RPMI8226 (cell line): ENCODE measurements at regions not wholly inside any gene's neighbourhood (a gene's known extent, or its start where the extent isn't known, plus 50 kb on each side); places are given as distances from the start of the nearest gene placed in this dataset.

Experiments used
- DNase-seq: peaks from one replicate; pipeline ENCODE4 v3.0.0-alpha.2; 2015

DNA sequence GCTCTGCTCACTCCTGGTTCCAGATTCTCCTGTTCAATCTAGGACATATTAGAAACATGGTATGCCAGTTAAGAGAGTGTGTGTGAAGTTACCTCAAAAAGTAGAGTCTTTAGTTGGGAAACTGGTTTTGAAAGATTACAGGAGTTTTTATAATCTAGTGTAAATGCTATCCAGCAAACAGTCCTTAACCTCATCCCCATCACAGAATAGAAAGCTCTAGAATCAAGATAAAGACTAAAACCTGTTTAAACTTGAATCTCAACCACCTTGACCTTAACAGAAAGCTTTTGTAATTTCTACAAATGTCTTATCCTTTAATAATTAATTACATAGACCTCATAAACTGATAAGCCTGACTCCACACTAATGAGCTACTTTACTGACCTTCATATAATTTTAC lies 1288.7 kb upstream of the SORCS1 start:
- DNase-seq: no peak

GRCh38 chr10:108452533-108452932 lies 1288.0 kb upstream of the SORCS1 start:
- no peak for DNase-seq

DNA sequence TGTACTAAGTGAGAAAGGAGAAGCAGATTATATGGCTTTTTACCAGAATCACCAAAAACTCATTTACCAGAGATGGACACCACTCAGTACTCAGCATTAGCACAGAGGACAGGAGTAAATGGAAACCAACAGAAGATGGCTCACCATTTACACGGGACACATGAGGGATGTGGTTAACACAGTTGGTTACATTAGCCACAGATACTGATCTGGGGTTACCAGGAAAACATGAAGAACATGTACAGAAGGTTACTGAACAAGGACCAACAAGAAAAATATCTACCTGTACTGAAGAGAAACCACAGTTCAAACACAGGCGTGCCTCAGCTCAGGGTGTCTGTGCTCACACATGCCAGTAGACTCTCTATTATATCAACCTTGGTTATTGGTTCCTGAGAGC lies 1285.8 kb upstream of the SORCS1 start:
- no peak for DNase-seq

DNA sequence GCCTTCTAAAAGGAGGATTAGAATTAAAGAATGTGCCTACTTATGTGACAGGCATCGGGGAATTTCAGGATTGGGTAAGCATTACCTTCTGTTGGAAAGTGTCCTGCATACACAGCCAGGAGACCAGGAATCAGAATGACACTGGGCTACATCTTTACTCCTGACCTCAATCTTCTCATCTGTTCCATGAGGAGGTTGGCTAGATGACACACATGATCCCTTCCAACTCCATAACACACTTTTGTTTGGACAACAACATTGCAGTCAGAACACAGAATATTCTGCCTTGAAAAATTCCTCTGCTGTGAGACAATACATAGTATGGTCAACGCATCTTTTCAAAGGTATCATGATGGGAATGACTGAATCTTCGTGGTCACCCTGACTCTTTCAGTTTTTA lies 1281.2 kb upstream of the SORCS1 start:
- no peak for DNase-seq

DNA sequence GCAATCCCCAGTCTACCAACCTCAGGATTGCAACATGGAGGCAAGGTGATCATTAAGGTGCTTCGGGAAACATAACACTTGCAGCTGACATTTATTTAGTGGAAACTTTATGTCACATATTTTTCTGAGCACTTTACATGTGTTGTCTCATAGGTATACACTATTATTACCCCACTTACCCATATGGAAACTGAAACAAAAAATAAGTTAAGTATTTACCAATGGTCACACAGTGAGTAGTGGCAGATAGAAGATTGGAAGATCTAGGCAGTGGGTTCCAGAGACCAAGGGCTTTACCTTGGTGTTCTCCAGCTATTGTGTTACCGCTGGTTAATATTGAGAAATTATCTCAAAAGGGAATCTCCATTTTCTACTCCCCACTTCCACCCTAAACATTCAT lies 1279.1 kb upstream of the SORCS1 start:
- no peak for DNase-seq

- DNase-seq: no peak
Observed at GRCh38 chr10:108439397-108439796, 1274.9 kb upstream of the SORCS1 start.

DNA sequence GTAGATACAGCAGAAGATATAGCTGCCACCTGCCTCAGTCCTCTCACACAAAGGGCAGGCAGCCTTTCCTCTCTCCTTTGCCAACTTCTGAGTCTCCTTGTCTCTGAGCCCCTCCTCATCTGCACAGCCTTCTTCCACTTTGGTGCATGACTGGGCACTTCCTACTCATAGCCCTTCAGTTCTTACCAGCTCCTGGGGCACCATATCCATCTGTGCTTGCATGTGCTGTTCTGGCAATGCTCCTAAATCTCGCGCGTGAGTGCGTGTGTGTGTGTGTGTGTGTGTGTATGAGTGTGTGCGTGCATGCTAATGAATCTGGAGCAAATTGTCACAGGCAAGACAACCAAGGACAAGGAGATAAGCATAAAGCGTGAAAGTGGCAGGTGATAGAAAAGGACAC lies 1271.6 kb upstream of the SORCS1 start:
- DNase-seq: no peak

DNA sequence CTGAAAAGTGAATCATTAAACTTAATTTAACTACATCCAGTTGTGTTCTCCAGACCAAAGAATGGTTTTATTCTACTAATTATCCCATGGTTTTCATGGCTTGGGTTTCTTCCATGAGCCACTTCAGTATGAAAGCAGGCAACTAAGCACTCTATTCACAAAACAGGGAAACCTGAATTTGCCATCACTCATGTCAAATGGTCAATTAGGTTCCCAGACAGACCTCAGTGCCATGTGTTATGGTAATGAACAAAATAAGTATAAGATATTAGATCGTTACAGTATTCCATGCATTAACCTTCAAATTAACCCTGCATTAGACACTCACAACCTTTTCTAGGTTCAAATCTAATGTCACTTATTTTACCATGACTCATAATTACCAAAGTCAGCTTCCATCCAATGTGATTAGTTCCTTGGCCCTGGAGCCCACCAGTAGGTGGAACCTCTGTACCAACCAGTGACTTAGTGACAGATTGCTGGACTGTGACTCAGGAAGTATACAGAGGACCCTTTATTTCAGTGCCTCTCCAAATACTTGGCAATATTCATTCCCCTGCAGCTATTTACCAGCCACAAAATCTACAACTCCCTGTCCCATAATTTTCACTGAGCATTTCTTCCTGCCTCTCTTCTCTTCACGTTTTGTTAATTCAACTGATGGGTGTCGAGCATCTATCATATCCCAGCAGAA lies 1270.2 kb upstream of the SORCS1 start:
- no peak for DNase-seq

DNA sequence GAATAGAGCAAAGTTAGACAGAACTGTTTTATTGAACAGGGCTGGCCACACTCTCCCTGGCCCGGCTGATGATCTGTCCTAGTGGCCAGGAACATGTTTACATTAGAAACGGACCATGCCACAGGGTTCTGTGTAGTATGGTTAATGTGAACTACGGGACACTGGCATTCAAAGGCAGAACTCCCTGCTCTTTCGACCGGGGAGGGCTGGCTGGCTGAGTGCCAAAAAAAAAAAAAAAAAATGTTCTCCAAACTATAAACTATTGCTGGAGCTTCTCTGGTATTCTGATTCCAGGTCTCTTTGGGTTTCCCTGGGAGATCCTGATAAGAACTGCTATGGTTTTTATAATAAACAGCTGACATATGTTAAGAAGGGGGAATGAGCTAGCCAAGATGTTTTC lies 1262.6 kb upstream of the SORCS1 start:
- no peak for DNase-seq

DNA sequence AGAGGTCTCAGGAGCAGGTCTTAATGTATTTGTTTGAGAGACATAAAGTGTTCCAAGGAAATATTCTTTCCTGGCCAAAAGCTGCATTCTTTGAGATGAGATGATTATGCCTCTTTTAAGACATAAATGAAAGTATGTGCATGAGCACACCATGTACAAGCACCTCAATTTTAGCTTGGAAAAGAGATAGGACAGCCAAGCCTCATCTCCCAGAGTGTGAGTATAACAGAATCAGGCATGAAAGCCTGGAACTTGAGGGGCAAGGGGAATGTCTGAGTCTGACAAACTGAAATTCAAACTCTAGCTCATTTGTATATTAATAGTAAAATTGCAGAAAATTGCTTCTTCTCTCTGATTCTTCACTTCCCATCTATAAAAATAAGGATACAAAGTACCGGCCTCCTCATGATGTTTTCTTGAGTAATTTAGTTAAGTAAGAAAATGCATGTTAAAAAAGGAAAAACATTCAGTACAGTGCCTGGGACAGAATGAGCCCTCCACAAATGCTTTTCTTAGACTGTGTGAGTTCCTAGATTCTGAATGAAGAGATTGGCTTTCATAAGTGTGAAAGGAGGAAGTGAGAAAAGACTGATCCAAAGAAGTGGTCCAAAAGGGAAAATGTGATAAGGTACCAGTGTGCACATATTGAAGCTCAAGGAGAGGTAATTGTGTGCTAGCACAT lies 1260.9 kb upstream of the SORCS1 start:
- no peak for DNase-seq

GRCh38 chr10:108424656-108425055 lies 1260.2 kb upstream of the SORCS1 start:
- DNase-seq: no peak

GRCh38 chr10:108422286-108422685 lies 1257.8 kb upstream of the SORCS1 start:
- DNase-seq: no peak

- DNase-seq: peak; percentile 55
Observed at GRCh38 chr10:108421266-108421665, 1256.8 kb upstream of the SORCS1 start.

DNA sequence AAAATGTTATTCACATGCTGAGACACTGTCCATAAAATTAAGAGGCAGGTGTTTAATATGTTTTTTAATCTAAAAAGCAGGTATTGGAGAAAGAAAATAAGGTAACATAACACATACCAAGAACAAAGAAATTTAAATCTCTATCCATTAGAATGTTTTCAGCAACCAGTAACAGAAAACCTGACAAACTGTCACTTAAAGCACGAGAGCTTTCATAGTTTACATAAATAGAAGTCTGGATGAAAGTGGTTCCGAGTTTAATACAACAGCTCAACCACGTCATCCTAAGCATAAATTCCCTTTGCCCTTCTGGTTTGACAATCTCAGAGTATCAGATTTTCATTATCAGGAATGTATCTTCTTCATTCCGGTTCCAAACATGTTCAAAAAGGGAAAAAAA lies 1249.4 kb upstream of the SORCS1 start:
- DNase-seq: no peak

DNA sequence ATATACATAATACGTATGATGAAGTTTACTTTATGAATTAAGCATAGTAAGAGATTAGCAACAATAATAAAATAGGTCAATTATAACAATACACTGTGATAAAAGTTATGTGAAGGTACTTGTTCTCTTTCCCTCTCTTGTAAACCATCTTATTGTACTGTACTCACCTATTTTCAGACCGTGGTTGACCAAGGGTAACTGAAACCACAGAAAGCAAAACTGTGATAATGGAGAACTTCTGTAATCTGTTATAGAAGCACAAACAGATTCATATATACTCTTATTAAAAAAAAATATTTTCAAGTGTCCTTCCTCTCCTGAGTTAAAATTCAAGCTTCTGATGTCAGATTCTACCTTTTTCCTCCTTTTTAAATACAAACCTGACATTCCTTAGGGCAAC lies 1247.8 kb upstream of the SORCS1 start:
- no peak for DNase-seq

DNA sequence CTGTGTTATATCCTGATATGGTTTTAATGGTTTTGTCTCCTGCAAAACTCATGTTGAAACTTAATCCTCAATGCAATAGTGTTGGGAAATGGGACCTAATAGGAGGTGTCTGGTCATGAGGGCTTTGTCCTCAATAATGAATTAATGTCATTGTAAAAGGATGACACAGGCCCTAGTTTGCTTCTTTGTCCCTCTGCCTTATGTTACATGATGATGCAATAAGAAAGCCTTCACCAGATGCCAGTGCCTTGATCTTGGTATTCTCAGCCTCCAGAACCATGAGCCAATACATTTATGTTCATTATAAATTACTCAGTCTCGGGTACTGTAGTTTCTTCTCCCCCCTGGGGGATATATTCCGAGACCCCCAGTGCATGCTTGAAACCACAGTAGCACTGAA lies 1247.4 kb upstream of the SORCS1 start:
- no peak for DNase-seq

- DNase-seq: no peak
Observed at GRCh38 chr10:108411206-108411605, 1246.7 kb upstream of the SORCS1 start.

GRCh38 chr10:108410236-108410635 lies 1245.7 kb upstream of the SORCS1 start:
- DNase-seq: no peak

- no peak for DNase-seq
Observed at GRCh38 chr10:108409306-108409705, 1244.8 kb upstream of the SORCS1 start.

DNA sequence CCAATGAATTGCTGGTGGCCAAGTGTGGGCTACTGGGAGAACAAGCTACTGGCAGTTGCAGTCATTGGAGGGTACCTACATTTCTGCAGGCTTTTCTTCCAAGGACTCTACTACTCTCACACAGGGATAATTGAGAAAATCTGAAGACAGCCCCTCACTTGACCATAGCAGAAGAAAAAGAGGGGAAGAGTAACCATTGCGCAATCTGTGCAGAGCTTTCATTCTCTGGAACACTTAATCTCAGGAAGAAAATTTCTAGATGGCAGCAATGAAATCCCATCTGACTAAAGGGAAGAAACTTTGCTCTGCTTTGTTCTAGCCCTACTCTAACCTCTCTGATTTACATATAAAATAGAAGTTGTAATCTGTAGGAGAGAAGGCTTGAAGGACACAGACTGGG lies 1239.6 kb upstream of the SORCS1 start:
- DNase-seq: no peak

DNA sequence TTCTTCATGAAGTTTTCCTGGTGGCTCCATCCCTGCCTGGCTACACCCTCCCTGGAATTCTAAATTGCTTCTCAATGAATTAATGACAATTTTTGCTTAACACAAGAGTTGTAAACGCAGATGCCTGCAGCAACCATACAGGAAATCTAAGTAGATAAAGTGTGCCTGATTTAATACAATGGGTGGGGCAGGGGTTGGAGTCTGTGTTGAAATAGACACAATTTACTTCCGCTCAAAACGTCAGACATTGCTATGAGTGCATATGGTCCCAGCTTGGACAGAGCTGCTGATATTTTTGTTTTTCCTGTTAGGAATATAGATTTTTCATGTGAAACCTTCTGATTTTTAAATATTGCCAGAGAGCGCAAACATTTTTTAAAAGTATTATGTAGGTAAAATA lies 1235.0 kb upstream of the SORCS1 start:
- no peak for DNase-seq

DNA sequence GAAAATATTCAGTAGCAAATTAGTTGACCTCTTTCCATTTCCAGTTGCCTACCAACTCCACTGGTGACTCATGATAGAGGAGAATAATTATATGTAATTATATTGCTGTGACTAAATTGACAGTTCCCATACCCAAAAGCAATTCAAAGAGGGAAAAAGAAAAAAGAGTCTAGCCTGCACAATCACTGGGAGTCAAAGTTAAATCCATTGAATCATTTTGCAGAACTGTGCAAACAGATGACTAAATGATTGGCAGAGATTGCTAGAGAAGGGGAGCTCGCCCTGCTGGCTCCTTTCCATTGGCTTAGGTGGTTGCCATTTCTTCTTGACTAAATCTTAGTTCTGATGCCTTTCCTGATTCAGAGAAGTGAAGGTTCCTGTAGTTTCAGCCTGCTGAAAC lies 1228.6 kb upstream of the SORCS1 start:
- no peak for DNase-seq

- DNase-seq: no peak
Observed at GRCh38 chr10:108392286-108392685, 1227.8 kb upstream of the SORCS1 start.

- DNase-seq: no peak
Observed at GRCh38 chr10:108388706-108389105, 1224.2 kb upstream of the SORCS1 start.

GRCh38 chr10:108385963-108386362 lies 1221.5 kb upstream of the SORCS1 start:
- DNase-seq: no peak
